Erythroblast (primary cell): ENCODE measurements at regions not wholly inside any gene's neighbourhood (a gene's known extent, or its start where the extent isn't known, plus 50 kb on each side); places are given as distances from the start of the nearest gene placed in this dataset.
"Not testable (repeated sequence)": the region's sequence is repeated elsewhere in the genome, so short reads cannot be mapped to it uniquely, and the experiment has no call there.

Source experiments
- DNase-seq, 2 experiments: peaks; one replicate each; lab custom pipeline; 2025; lab: John Stamatoyannopoulos, UW
- GATA1 ChIP-seq: IDR thresholded peaks from 2 replicates; pipeline ENCODE4 v1.6.1; 2011; ENCODE audit warnings: low read depth, mild to moderate bottlenecking, control low read depth, low read length, moderate library complexity
- POLR2A ChIP-seq: IDR thresholded peaks from 2 replicates; pipeline ENCODE4 v1.6.1; 2011; ENCODE audit warnings: mild to moderate bottlenecking, low read length

DNA sequence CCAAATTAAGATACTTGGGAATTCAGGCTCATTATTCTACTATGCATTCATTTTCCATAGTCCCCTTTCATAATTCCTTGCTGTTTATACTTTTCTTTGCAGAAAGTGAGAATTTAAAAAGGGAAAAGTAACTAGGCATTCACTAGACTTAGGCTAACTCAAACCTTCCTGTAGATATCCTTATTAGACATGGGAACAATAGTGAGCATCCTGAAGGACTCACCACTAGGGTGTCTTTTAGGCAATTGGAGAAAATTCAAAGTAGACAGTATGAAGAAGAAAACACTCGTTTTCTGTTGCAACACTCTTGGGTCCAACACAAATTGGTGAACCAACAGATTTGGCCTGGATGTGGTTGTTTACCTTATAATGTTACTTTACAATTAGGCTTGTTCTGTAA lies 213.2 kb upstream of the GRIN3A start:
- no peak for TF ChIP-seq POLR2A
- no peak for TF ChIP-seq GATA1
- DNase-seq: no peak

DNA sequence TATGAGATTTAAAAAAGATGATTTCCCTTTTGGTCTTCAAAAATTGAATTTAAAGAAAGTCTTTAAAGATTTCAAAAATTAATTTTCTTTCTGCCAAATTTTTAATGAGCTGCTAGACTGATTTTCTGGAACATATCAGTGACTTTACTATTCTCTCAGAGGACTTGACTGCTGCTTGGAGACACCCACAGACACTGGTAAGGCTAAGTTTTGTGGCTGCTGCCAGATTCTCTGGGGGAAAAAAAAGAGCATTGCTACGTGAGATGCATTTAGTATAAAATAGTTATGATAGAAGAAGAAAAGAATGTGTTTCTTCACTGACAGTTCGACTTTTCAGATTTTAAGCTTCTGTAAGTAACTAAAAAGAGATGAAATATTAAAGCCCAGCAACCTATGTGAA lies 193.3 kb upstream of the GRIN3A start:
- TF ChIP-seq GATA1 (no peak), POLR2A (no peak)
- DNase-seq: no peak

DNA sequence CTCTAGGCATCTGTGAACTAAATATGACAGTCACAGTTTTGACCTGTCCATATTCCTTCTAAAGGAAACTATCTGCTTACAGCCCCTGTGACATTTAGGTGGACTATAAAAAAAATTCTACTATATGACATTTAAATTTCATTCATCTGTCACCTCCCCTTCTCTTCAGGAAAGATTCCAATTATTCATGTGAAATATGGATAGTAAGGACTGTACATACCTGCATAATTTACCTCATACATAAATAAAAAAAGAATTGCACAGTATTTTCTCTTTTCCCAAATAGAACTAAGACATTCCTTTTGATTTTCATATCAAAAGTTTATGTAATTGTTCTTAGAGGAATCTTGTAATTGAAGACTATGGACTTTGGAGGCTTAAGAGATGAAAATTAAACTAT lies 192.3 kb upstream of the GRIN3A start:
- TF ChIP-seq POLR2A (no peak), GATA1 (no peak)
- no peak for DNase-seq

DNA sequence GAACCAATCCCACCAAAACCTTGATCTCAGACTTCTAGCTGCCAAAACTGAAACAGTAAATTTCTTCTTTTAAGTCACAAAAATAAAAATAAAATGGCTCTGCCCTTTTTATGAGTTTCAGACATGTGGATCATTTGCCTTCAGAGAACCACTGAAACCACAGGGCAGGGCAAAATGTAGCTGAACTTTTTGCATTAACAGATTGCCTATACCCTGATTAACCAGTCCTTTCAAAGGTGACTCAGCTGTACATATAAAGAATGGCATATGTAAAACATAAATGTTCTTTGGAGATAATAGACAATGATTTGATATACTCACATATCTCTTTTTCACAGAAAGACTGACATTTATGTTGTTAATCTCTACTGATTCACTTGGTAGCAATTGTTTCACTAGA lies 187.1 kb upstream of the GRIN3A start:
- peak in 1 of 2 experiments; percentile 24 for DNase-seq
- TF ChIP-seq GATA1 (no peak), POLR2A (no peak)

DNA sequence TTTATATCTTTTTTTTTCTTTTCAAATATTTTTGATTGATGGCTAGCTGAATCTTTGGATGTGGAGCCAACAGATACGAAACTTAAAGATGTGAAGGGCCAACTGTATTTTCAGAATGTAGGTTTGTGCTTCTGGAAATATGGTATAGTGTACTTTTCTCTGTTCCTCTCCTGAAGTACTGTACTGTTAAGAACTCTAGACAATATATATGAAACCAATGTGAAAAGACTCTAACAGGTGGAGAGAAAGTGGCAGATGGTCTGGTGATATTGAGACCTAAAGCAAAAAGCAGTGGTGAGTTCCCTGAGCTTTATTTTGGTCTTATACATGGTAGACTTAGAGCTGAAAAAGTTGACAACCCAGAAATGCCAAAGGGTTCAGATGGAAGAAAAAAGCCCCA lies 185.0 kb upstream of the GRIN3A start:
- TF ChIP-seq GATA1 (no peak), POLR2A (no peak)
- no peak for DNase-seq

DNA sequence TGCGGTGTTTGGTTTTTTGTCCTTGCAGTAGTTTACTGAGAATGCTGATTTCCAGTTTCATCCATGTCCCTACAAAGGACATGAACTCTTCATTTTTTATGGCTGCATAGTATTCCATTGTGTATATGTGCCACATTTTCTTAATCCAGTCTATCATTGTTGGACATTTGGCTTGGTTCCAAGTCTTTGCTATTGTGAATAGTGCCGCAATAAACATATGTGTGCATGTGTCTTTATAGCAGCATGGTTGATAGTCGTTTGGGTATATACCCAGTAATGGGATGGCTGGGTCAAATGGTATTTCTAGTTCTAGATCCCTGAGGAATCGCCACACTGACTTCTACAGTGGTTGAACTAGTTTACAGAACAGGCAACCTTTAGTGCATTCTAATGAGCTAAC lies 178.5 kb upstream of the GRIN3A start:
- DNase-seq: not testable (repeated sequence)

DNA sequence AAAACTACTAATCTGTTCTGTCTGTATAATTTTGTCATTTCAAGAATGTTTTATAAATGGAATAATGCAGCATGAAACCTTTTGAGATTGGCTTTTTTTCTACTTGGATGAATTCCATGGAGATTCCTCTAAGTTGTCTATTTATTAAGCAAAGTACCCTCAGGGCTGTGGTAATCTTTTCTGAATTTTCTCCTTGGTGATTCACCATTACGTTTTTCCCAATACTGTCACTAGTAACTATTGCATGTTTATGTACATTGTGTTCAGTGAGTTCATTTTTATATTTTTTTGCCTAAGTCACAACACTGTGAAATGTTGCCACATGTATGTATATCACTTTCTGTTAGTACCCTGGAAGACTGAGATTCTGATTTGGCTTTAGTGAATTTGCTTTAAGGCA lies 177.0 kb upstream of the GRIN3A start:
- no peak for TF ChIP-seq GATA1
- no peak for TF ChIP-seq POLR2A
- no peak for DNase-seq

DNA sequence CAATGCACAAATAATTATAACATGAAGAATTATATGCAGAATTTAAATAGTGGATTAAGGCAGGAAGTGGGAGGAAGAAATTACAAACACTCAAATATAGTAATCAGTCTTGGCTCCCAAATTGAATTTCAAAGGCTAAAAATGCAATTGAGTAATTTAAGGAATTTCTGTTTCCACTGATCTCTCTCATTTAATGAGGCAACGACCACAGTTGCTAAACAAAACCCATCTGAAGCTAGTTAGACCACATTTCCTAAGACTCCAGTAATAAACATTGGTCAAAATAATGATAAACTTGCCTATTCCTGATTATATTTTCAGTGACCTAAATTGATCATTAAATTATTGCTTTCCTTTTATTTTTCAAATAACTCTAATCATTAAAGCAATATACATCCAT lies 174.3 kb upstream of the GRIN3A start:
- DNase-seq: no peak
- TF ChIP-seq GATA1: no peak
- no peak for TF ChIP-seq POLR2A

DNA sequence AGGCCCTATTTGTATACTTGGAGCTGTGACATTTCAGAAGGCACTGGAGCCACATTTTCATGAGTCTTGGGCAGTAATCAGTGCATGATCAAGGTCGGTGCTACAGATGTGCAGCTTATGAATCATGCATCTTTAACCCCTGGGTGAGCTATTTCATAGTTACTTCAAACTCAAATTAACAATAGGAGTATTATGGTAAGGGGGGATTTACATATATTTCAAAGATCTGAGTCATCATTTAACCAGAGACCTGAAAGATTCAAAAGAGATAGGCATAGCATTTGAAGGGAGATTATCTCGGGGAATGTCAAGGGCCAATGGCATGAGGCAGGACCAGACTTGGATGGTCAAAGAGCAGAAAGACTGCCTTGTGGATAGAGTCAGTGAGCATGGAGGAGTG lies 169.0 kb upstream of the GRIN3A start:
- TF ChIP-seq POLR2A (no peak), GATA1 (no peak)
- no peak for DNase-seq

DNA sequence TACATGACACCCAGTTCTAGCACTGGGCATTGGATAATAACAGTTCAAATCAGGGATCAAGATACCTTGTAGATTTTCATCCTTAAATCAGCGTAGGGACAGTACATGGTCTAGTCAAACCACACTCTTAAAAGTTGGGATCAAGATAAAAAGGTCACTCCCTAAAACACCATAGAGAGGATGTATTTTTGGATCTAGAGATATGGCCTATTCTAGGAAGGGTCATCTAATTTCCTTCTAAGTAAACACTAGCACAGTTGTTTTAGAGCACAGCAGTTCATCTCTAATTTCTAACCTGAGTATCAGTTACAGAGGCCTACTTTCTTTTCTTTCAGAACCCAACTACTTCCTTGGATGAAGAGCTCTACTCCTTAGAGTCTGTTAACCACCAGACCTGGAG lies 166.4 kb upstream of the GRIN3A start:
- DNase-seq: no peak
- TF ChIP-seq POLR2A (no peak), GATA1 (no peak)

DNA sequence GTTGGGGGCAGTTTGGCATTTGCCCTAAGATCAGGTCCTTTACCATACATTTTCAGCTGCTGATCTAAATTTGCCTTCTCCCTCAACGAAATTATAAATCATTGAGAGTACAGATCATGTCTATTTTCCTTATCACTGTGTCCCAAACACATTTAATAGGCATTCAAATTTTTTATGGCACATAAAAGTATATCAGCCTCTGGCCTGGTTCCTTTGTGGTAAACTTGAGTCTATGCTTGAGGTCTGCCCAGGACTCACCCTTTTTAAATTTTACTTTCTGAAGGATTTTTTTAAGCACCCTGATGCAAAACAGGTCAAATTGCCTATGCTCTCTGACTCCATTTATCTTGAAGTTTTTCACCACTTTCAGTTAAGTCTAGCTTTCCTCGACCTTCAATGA lies 163.6 kb upstream of the GRIN3A start:
- TF ChIP-seq POLR2A: no peak
- no peak for TF ChIP-seq GATA1
- DNase-seq: no peak

DNA sequence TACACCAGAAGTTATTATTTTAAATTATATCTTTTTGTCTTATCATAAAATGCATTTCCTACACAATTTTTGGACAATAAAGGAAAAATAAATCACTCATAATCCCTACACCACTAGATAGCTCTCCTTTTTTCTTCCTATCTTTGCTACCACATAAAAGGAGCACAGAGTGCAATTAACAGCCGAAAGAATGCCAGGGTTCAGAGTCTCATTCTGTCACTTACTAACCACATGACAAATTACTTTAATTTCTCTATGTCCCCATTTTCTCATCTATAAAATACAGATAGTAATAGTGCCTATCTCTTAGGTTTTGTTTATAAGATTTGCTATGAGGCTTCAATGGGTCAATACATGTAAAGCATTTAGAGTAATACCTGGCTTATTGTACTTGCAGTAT lies 158.7 kb upstream of the GRIN3A start:
- TF ChIP-seq GATA1 (no peak), POLR2A (no peak)
- no peak for DNase-seq

DNA sequence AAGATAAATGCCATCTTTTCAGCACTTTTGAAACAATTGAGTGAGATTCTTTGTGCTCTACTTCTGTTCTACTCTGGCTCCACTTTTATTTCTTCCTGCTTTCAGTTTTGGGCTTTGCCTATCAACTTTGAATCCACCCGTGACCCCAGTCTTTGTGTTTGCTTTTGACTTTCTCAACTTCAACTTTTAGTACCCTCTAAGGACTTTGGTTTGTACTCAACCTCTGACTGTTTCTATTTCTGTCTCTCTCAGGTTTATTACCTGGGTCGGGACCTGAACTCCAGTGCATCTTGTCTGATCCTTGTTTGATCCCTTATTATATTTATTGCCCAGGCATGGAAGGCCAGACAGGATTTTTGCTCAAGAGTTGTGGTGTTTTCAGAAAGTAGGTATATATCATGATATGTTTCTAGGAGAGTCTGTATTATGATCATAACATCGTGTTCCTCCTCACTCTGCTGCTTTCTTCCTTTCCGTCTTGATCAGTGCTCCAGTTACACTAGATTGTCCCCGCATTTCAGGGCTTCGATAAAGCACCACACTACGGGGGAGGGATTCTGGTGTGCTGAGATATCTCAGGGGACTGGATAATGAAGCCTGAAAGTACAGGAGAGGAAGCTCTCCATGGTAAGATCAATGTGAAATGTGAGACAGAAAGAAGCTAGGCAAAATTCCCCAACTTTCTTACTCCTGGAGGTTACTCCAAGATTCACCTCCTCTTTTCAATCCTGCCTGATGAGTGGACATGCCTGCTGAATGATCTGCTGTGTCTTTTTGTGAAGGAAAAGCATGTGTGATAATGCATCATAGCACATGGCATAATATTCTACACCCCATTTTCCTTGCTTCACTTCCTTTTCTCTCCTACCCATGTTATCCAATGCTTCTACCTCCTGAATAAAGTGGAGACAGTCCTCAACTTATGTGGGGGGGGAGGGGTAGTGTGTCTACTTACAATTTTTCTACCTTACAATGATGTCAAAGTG lies 155.5 kb upstream of the GRIN3A start:
- no peak for DNase-seq
- TF ChIP-seq GATA1 (no peak), POLR2A (no peak)

DNA sequence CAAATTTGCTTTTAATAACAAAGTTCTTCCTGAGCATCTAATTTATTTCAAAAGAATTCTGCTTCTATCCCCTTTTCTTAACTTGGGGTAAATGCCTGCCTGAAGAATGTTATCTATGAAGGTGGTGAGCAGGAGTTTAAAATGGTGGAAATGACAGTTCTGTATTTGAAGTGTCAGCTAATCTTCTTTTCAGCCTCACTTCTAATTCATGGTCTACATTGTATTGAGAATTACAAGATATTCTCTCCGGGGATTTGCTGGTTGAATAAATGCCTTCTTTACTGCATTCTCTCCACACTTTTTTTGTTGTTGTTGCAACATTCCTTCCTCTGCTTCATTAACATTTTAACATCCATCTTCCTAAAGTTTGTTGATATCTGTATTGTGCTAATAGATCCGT lies 143.1 kb upstream of the GRIN3A start:
- no peak for DNase-seq
- TF ChIP-seq GATA1 (no peak), POLR2A (no peak)

DNA sequence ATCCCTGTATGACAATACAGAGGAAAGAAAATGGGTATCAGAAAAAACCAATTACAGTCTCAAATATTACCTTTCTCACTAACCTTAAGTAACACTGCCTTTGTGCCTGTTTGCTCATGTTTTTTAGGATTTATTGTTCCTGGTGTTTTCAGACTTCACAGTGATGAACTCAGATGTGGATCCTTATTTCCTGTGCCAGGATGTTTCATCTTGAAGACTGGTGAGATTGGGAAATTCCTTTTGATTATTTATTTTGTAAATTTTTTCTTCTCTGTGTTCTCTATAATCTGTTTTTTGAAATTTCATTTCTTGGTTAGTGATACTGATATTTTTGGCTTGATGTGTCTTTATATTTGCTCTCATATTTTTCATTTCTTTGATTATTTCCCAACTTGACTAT lies 142.4 kb upstream of the GRIN3A start:
- no peak for TF ChIP-seq GATA1
- TF ChIP-seq POLR2A: no peak
- no peak for DNase-seq

DNA sequence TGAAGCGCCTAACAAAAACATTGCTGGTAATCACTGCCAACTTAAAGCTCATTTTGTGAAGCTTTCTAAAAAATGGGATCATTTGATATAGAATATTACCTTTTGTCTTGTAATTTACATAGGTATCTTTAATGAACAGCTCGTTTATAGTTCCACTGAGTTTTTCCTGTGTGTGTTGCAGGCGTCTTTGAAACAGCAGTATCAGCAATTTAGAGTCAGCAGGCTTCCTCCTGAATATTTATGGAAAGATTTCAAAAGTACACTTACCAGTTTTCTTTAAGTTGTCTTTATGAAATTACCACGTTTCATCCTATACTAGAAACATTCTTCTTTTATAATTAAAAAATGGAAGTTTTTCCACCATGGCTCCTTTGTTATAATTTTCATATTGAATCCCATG lies 140.3 kb upstream of the GRIN3A start:
- TF ChIP-seq POLR2A (no peak), GATA1 (no peak)
- no peak for DNase-seq
